A549 (cell line): ENCODE measurements at regions not wholly inside any gene's neighbourhood (a gene's known extent, or its start where the extent isn't known, plus 50 kb on each side); places are given as distances from the start of the nearest gene placed in this dataset.

Source experiments
- ATAC-seq, 2 experiments: fragments of 200-7000 bp in 1 of 2; fragments of >200 bp in 1 of 2; cut with Nextera tagmentation in 1 of 2; cut with Tn5 transposase in 1 of 2; 3 replicates each; pipeline versions ENCODE4 v1.8.0 to v1.9.1; 2018 to 2020; ENCODE audit warnings: mild to moderate bottlenecking in 1 of 2, moderate library complexity in 1 of 2
- CTCF ChIA-PET: fragments of 300-600 bp; sonication (Branson Sonifier 250); formaldehyde crosslinking; extraction: SDS; loops from one replicate; lab custom pipeline; 2021; ENCODE audit warnings: antibody characterized with exemption, inconsistent platforms; lab: Yijun Ruan, JAX
- POLR2A ChIA-PET: fragments of 350-600 bp; formaldehyde crosslinking; extraction: SDS; loops from one replicate; lab custom pipeline; 2021; ENCODE audit warnings: antibody characterized with exemption, inconsistent platforms; lab: Yijun Ruan, JAX
- DNase-seq, 2 experiments: peaks; one replicate each; pipeline versions ENCODE4 v3.0.0 to v3.0.0-alpha.2; 2011 to 2016; ENCODE audit warnings: low read depth in 1 of 2, low spot score in 1 of 2
- FAIRE-seq: peaks from 2 replicates; lab custom pipeline; 2011; peaks lifted over from hg19 to GRCh38; lab: Jason Lieb, UNC
- H3K27ac ChIP-seq, 2 experiments: fragments of >200 bp; sonication (Bioruptor Twin); formaldehyde crosslinking; 3 replicates each; pipeline ENCODE4 v1.5.1; 2016 to 2017
- H3K4me1 ChIP-seq: fragments of >200 bp; sonication (Bioruptor Twin); formaldehyde crosslinking; 3 replicates; pipeline ENCODE4 v1.6.1; 2016
- H3K4me2 ChIP-seq: fragments of >200 bp; sonication (Bioruptor Twin); formaldehyde crosslinking; 3 replicates; pipeline ENCODE4 v1.6.1; 2016
- H3K4me3 ChIP-seq: fragments of >200 bp; sonication (Bioruptor Twin); formaldehyde crosslinking; 3 replicates; pipeline ENCODE4 v1.5.1; 2016
- H3K9me3 ChIP-seq: fragments of >200 bp; sonication (Bioruptor Twin); formaldehyde crosslinking; 3 replicates; pipeline ENCODE4 v1.6.1; 2016
- CBX8 ChIP-seq: fragments of 200-600 bp; sonication (generic); IDR thresholded peaks from 2 replicates; pipeline ENCODE4 v1.6.1; 2016
- CHD2 ChIP-seq: fragments of 150-350 bp; IDR thresholded peaks from 2 replicates; pipeline ENCODE4 v1.6.1; 2014; ENCODE audit warnings: low read length; ENCODE audit not compliant: partially characterized antibody
- EHMT2 ChIP-seq: fragments of 200-600 bp; sonication (generic); IDR thresholded peaks from 2 replicates; pipeline ENCODE4 v1.6.1; 2016; ENCODE audit warnings: antibody characterized with exemption, low read depth, mild to moderate bottlenecking, moderate library complexity
- EP300 ChIP-seq, 2 experiments: fragments of >200 bp; sonication (Bioruptor Twin); formaldehyde crosslinking; IDR thresholded peaks; 2 replicates in 1 of 2; 3 replicates in 1 of 2; pipeline ENCODE4 v1.6.1; 2016 to 2017
- FOSB ChIP-seq: fragments of 250-450 bp; sonication (Bioruptor Pico); IDR thresholded peaks from 2 replicates; pipeline ENCODE4 v1.5.0; 2020; ENCODE audit warnings: mild to moderate bottlenecking, moderate library complexity
- FOSL2 ChIP-seq, 2 experiments: fragments of 450-650 bp in 1 of 2; fragments of >200 bp in 1 of 2; sonication (Bioruptor Twin) in 1 of 2; formaldehyde crosslinking; IDR thresholded peaks; 2 replicates each; pipeline versions ENCODE4 v1.5.0 to v1.6.1; 2016 to 2020; ENCODE audit warnings: mild to moderate bottlenecking in 1 of 2, moderate library complexity in 1 of 2
- GATA3 ChIP-seq: IDR thresholded peaks from 2 replicates; pipeline ENCODE4 v1.6.1; 2012; ENCODE audit warnings: borderline replicate concordance
- HOXB13 ChIP-seq: fragments of 250-450 bp; sonication (Bioruptor Pico); IDR thresholded peaks from 2 replicates; pipeline ENCODE4 v1.5.0; 2020; ENCODE audit warnings: low read depth, mild to moderate bottlenecking, moderate library complexity
- KDM1A ChIP-seq: fragments of 200-600 bp; sonication (generic); IDR thresholded peaks from 2 replicates; pipeline ENCODE4 v1.6.1; 2016; ENCODE audit warnings: low read depth, mild to moderate bottlenecking
- MAFK ChIP-seq: fragments of 450-650 bp; IDR thresholded peaks from 2 replicates; pipeline ENCODE4 v1.6.1; 2014; ENCODE audit not compliant: partially characterized antibody
- MAZ ChIP-seq: fragments of 150-350 bp; IDR thresholded peaks from 2 replicates; pipeline ENCODE4 v1.6.1; 2014; ENCODE audit warnings: antibody characterized with exemption, low read depth, low read length, borderline replicate concordance
- MYC ChIP-seq: IDR thresholded peaks from 2 replicates; pipeline ENCODE4 v1.6.1; 2012; ENCODE audit warnings: mild to moderate bottlenecking, inconsistent platforms, low read length, improper control_type of control experiment, borderline replicate concordance
- NPAS2 ChIP-seq: fragments of 250-450 bp; sonication (Bioruptor Pico); IDR thresholded peaks from 2 replicates; pipeline ENCODE4 v1.8.0; 2022; ENCODE audit warnings: mild to moderate bottlenecking, moderate library complexity, borderline replicate concordance
- POLR2A ChIP-seq: IDR thresholded peaks from 2 replicates; pipeline ENCODE4 v1.6.1; 2012; ENCODE audit warnings: mild to moderate bottlenecking, low read length
- POLR2AphosphoS2 ChIP-seq: conservative IDR thresholded peaks from 2 replicates; pipeline ENCODE4 v1.6.1; 2012; ENCODE audit warnings: low read length, improper control_type of control experiment, inconsistent platforms
- RAD21 ChIP-seq, 2 experiments: fragments of >200 bp in 1 of 2; sonication (Bioruptor Twin) in 1 of 2; formaldehyde crosslinking in 1 of 2; IDR thresholded peaks in 1 of 2; conservative IDR thresholded peaks in 1 of 2; 2 replicates in 1 of 2; 3 replicates in 1 of 2; pipeline ENCODE4 v1.6.1; 2012 to 2018; ENCODE audit warnings: inconsistent platforms in 1 of 2
- RARB ChIP-seq: fragments of 250-450 bp; sonication (Bioruptor Pico); IDR thresholded peaks from 2 replicates; pipeline ENCODE4 v1.8.0; 2021; ENCODE audit warnings: mild to moderate bottlenecking, moderate library complexity
- RFX5 ChIP-seq: fragments of 450-650 bp; IDR thresholded peaks from 2 replicates; pipeline ENCODE4 v1.7.1; 2014; ENCODE audit warnings: antibody characterized with exemption, mild to moderate bottlenecking, moderate library complexity
- RNF2 ChIP-seq: fragments of 200-600 bp; sonication (generic); IDR thresholded peaks from 2 replicates; pipeline ENCODE4 v1.6.1; 2016; ENCODE audit warnings: low read depth, mild to moderate bottlenecking, antibody characterized with exemption, moderate library complexity, borderline replicate concordance
- SMC3 ChIP-seq: fragments of >200 bp; sonication (Bioruptor Twin); formaldehyde crosslinking; IDR thresholded peaks from 3 replicates; pipeline ENCODE4 v1.6.1; 2018; ENCODE audit warnings: inconsistent platforms
- SREBF2 ChIP-seq: fragments of 450-650 bp; IDR thresholded peaks from 2 replicates; pipeline ENCODE4 v1.6.1; 2014; ENCODE audit warnings: mild to moderate bottlenecking, moderate library complexity
- TFCP2L1 ChIP-seq: fragments of 250-450 bp; sonication (Bioruptor Pico); IDR thresholded peaks from 2 replicates; pipeline ENCODE4 v1.5.0; 2021; ENCODE audit warnings: mild to moderate bottlenecking
- ZNF302 ChIP-seq: fragments of 250-450 bp; sonication (Bioruptor Pico); IDR thresholded peaks from 2 replicates; pipeline ENCODE4 v1.9.0; 2021; ENCODE audit warnings: inconsistent platforms, mild to moderate bottlenecking, moderate library complexity
- ZSCAN20 ChIP-seq: fragments of 250-450 bp; sonication (Bioruptor Pico); IDR thresholded peaks from 2 replicates; pipeline ENCODE4 v1.8.0; 2022; ENCODE audit warnings: mild to moderate bottlenecking, moderate library complexity
- WGBS: methylation state at CpG from one replicate; pipeline ENCODE4 v1.1.6; 2017; ENCODE audit errors: missing lambda C conversion rate; 5-methylcytosine and 5-hydroxymethylcytosine counted together
- TF ChIP-seq, protein P1 (sequence below): IDR thresholded peaks from 2 replicates; pipeline ENCODE4 v1.6.1; 2012
- TF ChIP-seq, protein P2 (sequence below): fragments of >200 bp; sonication (Bioruptor Twin); formaldehyde crosslinking; IDR thresholded peaks from 2 replicates; pipeline ENCODE4 v1.6.1; 2016
- TF ChIP-seq, protein P3 (sequence below): fragments of >200 bp; sonication (Bioruptor Twin); formaldehyde crosslinking; IDR thresholded peaks from 3 replicates; pipeline ENCODE4 v1.5.1; 2016
- TF ChIP-seq, protein P4 (sequence below): fragments of 150-350 bp; IDR thresholded peaks from 2 replicates; pipeline ENCODE4 v1.6.1; 2014; ENCODE audit warnings: low read depth, mild to moderate bottlenecking, low read length

DNA sequence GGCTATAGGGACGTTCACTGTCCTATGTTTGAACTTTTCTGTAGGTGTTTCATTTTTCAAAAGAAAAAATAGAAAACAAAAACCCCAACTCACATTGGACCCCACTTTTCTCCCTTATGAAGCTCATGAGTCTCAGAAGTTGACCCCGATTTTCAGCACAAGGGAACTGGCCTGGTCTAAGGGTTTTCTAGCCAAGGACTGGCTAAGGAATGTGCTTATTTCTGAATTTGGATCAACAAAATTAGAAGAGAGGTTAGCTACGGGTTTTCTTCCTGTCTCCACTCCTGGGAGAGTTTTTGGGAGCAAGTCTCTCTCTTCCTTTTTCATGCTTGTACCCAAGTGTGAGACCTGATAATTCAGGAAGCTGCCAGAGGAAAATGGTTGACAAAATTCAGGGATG is 453.2 kb downstream of the KLF12 start:
- no peak overlapping the region for H3K4me2 ChIP-seq
- H3K4me1 ChIP-seq: peaks cover 19% of the 10 kb centered on the region
- ChIA-PET POLR2A (no interaction called here), CTCF (no interaction called here)
- H3K27ac ChIP-seq: no peak overlapping the region
- 75% methylated on average over 3 of the region's 3 CpGs for WGBS
- H3K9me3 ChIP-seq: no peaks in the 10 kb centered on the region
- no peak for DNase-seq
- TF ChIP-seq KDM1A: no peak
- TF ChIP-seq MYC: no peak
- TF ChIP-seq FOSB (CRISPR knock-in tag): no peak
- TF ChIP-seq TFCP2L1 (CRISPR knock-in tag): no peak
- TF ChIP-seq, protein P1, sequence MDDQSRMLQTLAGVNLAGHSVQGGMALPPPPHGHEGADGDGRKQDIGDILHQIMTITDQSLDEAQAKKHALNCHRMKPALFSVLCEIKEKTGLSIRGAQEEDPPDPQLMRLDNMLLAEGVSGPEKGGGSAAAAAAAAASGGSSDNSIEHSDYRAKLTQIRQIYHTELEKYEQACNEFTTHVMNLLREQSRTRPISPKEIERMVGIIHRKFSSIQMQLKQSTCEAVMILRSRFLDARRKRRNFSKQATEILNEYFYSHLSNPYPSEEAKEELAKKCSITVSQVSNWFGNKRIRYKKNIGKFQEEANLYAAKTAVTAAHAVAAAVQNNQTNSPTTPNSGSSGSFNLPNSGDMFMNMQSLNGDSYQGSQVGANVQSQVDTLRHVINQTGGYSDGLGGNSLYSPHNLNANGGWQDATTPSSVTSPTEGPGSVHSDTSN: no peak
- no peak for TF ChIP-seq RARB (CRISPR knock-in tag)
- no peak for TF ChIP-seq HOXB13 (CRISPR knock-in tag)
- TF ChIP-seq, protein P2, sequence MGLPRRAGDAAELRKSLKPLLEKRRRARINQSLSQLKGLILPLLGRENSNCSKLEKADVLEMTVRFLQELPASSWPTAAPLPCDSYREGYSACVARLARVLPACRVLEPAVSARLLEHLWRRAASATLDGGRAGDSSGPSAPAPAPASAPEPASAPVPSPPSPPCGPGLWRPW: no peak
- no peak for TF ChIP-seq RFX5
- no peak for TF ChIP-seq CBX8
- TF ChIP-seq RNF2: no peak
- TF ChIP-seq CHD2: no peak
- TF ChIP-seq POLR2A: no peak
- ATAC-seq: no peak
- FAIRE-seq: no peak
- H3K4me3 ChIP-seq: no peak overlapping the region

DNA sequence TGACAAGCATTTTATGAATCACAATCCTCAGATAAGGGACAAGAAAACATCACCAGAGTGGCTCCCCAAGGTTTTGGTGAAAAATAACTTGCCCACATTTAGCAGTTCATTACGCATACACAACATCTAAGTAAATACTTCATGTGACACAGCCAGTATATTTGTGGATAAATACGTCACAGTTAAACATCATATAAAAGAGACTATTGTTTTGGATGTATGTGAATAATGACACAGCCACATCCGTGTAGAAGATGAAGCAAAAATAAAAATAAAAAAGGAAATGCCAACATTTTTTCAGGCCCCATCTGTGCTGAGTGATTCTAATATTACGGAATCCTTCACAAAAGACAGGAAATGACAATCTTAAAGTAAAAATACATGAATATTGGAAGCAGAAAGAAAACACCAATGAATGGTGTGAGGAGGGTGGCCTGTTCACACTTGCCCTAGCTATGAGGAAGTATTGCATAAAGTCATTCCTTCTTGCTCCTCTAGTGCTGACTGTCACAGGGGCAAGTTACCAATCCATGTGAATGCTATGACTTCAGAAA is 457.1 kb downstream of the KLF12 start:
- Histone ChIP-seq H3K4me2 (peak overlapping the region; percentile 51), H3K4me3 (no peak overlapping the region)
- FAIRE-seq (no peak), ATAC-seq (peak; percentile 32 to 71), DNase-seq (peak; percentile 2 to 65)
- 34% methylated on average over 4 of the region's 4 CpGs for WGBS
- TF ChIP-seq SREBF2: no peak
- no peak for TF ChIP-seq POLR2AphosphoS2
- TF ChIP-seq FOSL2 (IDR thresholded peaks at IDR 0.05): no peak
- TF ChIP-seq FOSL2 (CRISPR knock-in tag; IDR thresholded peaks at IDR 0.05): peak; percentile 33; the same call in 1 of the 2 replicates
- peak; percentile 29; the same call in 1 of the 2 replicates for TF ChIP-seq GATA3
- 0 out of 5 replicates have a peak, but pooled peaks of 1 of the 2 experiments have one; percentile 23 for TF ChIP-seq EP300 (IDR thresholded peaks at IDR 0.05)
- TF ChIP-seq, all 56 proteins: peak for 3
- H3K9me3 ChIP-seq: no peaks in the 10 kb centered on the region
- ChIA-PET CTCF (no interaction called here), POLR2A (no interaction called here)
- H3K4me1 ChIP-seq: peaks cover 37% of the 10 kb centered on the region
- peak overlapping the region; percentile 50 to 51; a peak in 3 of 6 replicates for H3K27ac ChIP-seq

DNA sequence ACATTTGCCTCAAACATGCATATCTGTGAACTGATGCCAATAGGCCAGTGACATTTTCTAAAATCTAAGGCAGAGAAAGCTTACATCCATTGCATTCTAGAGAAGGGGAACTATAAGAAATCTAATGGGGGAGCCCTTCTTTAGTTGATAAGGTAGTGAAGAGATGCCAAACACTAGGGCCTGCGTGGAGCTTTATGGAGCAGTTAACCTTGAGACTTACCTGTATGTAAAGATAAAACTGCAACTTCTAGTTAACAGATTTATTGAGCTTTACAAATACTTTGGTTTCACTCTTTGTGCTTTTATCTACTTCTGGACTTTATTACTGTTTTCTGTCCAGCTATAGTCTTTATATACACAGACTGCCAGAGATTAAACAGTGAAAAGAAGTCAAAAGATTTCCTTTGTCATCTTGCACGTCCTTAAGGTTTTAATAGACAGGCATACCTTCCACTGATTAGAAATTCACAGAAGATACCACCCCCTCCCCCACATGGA is 457.6 kb downstream of the KLF12 start:
- ATAC-seq (no peak), FAIRE-seq (no peak), DNase-seq (no peak)
- TF ChIP-seq, protein P3, sequence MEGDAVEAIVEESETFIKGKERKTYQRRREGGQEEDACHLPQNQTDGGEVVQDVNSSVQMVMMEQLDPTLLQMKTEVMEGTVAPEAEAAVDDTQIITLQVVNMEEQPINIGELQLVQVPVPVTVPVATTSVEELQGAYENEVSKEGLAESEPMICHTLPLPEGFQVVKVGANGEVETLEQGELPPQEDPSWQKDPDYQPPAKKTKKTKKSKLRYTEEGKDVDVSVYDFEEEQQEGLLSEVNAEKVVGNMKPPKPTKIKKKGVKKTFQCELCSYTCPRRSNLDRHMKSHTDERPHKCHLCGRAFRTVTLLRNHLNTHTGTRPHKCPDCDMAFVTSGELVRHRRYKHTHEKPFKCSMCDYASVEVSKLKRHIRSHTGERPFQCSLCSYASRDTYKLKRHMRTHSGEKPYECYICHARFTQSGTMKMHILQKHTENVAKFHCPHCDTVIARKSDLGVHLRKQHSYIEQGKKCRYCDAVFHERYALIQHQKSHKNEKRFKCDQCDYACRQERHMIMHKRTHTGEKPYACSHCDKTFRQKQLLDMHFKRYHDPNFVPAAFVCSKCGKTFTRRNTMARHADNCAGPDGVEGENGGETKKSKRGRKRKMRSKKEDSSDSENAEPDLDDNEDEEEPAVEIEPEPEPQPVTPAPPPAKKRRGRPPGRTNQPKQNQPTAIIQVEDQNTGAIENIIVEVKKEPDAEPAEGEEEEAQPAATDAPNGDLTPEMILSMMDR: no peak
- no peak for TF ChIP-seq SMC3
- no peak for TF ChIP-seq POLR2A
- TF ChIP-seq RAD21 (conservative IDR thresholded peaks at IDR 0.05 in 1 of 2, IDR thresholded peaks at IDR 0.05 in 1 of 2): no peak
- TF ChIP-seq ZSCAN20: no peak
- no peak for TF ChIP-seq RARB (CRISPR knock-in tag)
- TF ChIP-seq MYC: no peak
- no peak for TF ChIP-seq MAZ
- TF ChIP-seq EHMT2: no peak
- TF ChIP-seq MAFK: no peak
- no peak for TF ChIP-seq CHD2
- no peak for TF ChIP-seq NPAS2 (CRISPR knock-in tag)
- TF ChIP-seq, protein P4, sequence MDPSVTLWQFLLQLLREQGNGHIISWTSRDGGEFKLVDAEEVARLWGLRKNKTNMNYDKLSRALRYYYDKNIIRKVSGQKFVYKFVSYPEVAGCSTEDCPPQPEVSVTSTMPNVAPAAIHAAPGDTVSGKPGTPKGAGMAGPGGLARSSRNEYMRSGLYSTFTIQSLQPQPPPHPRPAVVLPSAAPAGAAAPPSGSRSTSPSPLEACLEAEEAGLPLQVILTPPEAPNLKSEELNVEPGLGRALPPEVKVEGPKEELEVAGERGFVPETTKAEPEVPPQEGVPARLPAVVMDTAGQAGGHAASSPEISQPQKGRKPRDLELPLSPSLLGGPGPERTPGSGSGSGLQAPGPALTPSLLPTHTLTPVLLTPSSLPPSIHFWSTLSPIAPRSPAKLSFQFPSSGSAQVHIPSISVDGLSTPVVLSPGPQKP: no peak
- TF ChIP-seq ZNF302 (CRISPR knock-in tag): no peak
- no peak for TF ChIP-seq FOSL2 (IDR thresholded peaks at IDR 0.05)
- TF ChIP-seq FOSL2 (CRISPR knock-in tag; IDR thresholded peaks at IDR 0.05): no peak
- H3K9me3 ChIP-seq: no peaks in the 10 kb centered on the region
- CTCF ChIA-PET: no interaction called here
- H3K4me3 ChIP-seq: no peak overlapping the region
- POLR2A ChIA-PET: no interaction called here
- peak overlapping the region; percentile 51 for H3K4me2 ChIP-seq
- H3K27ac ChIP-seq: peak overlapping the region in 1 of 2 experiments; percentile 51; a peak in 2 of 6 replicates
- WGBS: 57% methylated on average over 2 of the region's 2 CpGs
- H3K4me1 ChIP-seq: peaks cover 37% of the 10 kb centered on the region
